KMS-11 (cell line): ENCODE measurements at regions not wholly inside any gene's neighbourhood (a gene's known extent, or its start where the extent isn't known, plus 50 kb on each side); places are given as distances from the start of the nearest gene placed in this dataset.

Experiments
- H2AFZ ChIP-seq: fragments of 200-600 bp; sonication (generic); 2 replicates; pipeline ENCODE4 v1.6.1; 2016; ENCODE audit warnings: antibody characterized with exemption, mixed run types, low read depth
- H3K27ac ChIP-seq: fragments of 200-600 bp; sonication (generic); 2 replicates; pipeline ENCODE4 v1.6.1; 2016; ENCODE audit warnings: mild to moderate bottlenecking, mixed run types
- H3K27me3 ChIP-seq: fragments of 200-600 bp; sonication (generic); 2 replicates; pipeline ENCODE4 v1.6.1; 2017; ENCODE audit warnings: mild to moderate bottlenecking, low read depth, mixed run types, moderate library complexity; ENCODE audit not compliant: insufficient read depth
- H3K36me3 ChIP-seq: fragments of 200-600 bp; sonication (generic); 2 replicates; pipeline ENCODE4 v1.6.1; 2017; ENCODE audit warnings: mild to moderate bottlenecking, mixed run types; ENCODE audit not compliant: insufficient read depth
- H3K4me1 ChIP-seq: fragments of 200-600 bp; sonication (generic); 2 replicates; pipeline ENCODE4 v1.6.1; 2016; ENCODE audit warnings: mild to moderate bottlenecking, low read depth, mixed run types; ENCODE audit not compliant: poor library complexity, severe bottlenecking
- H3K4me2 ChIP-seq: fragments of 200-600 bp; sonication (generic); 2 replicates; pipeline ENCODE4 v1.7.0; 2016; ENCODE audit warnings: mild to moderate bottlenecking, mixed run types
- H3K4me3 ChIP-seq: fragments of 200-600 bp; sonication (generic); IDR thresholded peaks from 2 replicates; pipeline ENCODE4 v1.6.1; 2017; ENCODE audit warnings: low read depth, low read length, mixed read lengths; ENCODE audit not compliant: insufficient read depth
- H3K79me2 ChIP-seq: fragments of 200-600 bp; sonication (generic); 2 replicates; pipeline ENCODE4 v1.6.1; 2016; ENCODE audit warnings: low read depth, mixed run types; ENCODE audit not compliant: insufficient read depth
- H3K9ac ChIP-seq: fragments of 200-600 bp; sonication (generic); 2 replicates; pipeline ENCODE4 v1.6.1; 2016; ENCODE audit warnings: mild to moderate bottlenecking, mixed run types
- H4K20me1 ChIP-seq: fragments of 200-600 bp; sonication (generic); 2 replicates; pipeline ENCODE4 v1.6.1; 2016; ENCODE audit warnings: mild to moderate bottlenecking, mixed run types; ENCODE audit not compliant: insufficient read depth
- TF ChIP-seq, protein P1 (sequence below): fragments of 200-600 bp; sonication (generic); conservative IDR thresholded peaks from 2 replicates; pipeline ENCODE4 v1.6.1; 2017; ENCODE audit warnings: low read depth, mild to moderate bottlenecking, antibody characterized with exemption, low read length, moderate library complexity, mixed read lengths

GRCh38 chr15:69548395-69549180 lies 96.0 kb downstream of the RPLP1 start:
- TF ChIP-seq, protein P1, sequence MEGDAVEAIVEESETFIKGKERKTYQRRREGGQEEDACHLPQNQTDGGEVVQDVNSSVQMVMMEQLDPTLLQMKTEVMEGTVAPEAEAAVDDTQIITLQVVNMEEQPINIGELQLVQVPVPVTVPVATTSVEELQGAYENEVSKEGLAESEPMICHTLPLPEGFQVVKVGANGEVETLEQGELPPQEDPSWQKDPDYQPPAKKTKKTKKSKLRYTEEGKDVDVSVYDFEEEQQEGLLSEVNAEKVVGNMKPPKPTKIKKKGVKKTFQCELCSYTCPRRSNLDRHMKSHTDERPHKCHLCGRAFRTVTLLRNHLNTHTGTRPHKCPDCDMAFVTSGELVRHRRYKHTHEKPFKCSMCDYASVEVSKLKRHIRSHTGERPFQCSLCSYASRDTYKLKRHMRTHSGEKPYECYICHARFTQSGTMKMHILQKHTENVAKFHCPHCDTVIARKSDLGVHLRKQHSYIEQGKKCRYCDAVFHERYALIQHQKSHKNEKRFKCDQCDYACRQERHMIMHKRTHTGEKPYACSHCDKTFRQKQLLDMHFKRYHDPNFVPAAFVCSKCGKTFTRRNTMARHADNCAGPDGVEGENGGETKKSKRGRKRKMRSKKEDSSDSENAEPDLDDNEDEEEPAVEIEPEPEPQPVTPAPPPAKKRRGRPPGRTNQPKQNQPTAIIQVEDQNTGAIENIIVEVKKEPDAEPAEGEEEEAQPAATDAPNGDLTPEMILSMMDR: no peak
- Histone ChIP-seq H3K4me2 (no peak overlapping the region), H4K20me1 (no peaks in the 10 kb centered on the region), H3K36me3 (no peaks in the 10 kb centered on the region), H3K79me2 (no peaks in the 10 kb centered on the region), H3K4me3 (no peak overlapping the region), H3K4me1 (no peaks in the 10 kb centered on the region), H3K9ac (no peak overlapping the region), H3K27me3 (no peaks in the 10 kb centered on the region), H3K27ac (no peak overlapping the region), H2AFZ (no peak overlapping the region)

DNA sequence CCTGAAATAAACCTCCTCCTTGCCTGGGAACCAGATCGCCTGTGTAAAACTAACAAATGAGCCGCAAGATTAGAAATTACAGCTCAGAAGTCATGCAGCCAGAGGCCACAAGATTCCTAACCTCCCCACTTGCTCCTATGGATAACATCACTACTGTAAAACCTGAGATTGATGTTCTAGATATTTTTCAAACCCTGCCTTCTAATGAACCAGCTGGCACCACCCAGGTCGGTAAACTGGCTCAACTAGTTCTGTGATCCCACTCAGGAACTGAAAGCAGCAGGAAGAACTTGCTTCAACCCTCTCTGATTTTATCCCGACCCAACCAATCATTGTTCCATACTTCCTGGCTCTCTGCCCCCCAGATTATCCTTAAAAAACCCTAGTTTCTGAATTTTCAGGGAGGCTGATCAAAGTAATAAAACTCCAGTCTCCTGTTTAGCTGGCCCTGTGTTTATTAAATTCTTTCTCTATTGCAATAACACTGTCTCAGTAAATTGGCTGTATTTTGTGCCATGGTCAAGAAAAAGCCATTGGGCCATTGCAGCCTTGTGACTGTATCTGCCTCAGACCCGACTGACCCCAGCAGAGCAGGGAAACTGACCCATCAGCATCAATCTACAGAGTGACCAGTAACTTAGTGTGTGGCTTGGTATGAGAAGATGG lies 98.9 kb downstream of the RPLP1 start:
- Histone ChIP-seq H3K36me3 (no peaks in the 10 kb centered on the region), H3K27ac (no peak overlapping the region), H4K20me1 (no peaks in the 10 kb centered on the region), H3K4me1 (no peaks in the 10 kb centered on the region), H3K27me3 (no peaks in the 10 kb centered on the region), H3K4me3 (no peak overlapping the region), H3K4me2 (no peak overlapping the region), H3K9ac (no peak overlapping the region), H2AFZ (no peak overlapping the region), H3K79me2 (no peaks in the 10 kb centered on the region)
- TF ChIP-seq, protein P1: no peak

DNA sequence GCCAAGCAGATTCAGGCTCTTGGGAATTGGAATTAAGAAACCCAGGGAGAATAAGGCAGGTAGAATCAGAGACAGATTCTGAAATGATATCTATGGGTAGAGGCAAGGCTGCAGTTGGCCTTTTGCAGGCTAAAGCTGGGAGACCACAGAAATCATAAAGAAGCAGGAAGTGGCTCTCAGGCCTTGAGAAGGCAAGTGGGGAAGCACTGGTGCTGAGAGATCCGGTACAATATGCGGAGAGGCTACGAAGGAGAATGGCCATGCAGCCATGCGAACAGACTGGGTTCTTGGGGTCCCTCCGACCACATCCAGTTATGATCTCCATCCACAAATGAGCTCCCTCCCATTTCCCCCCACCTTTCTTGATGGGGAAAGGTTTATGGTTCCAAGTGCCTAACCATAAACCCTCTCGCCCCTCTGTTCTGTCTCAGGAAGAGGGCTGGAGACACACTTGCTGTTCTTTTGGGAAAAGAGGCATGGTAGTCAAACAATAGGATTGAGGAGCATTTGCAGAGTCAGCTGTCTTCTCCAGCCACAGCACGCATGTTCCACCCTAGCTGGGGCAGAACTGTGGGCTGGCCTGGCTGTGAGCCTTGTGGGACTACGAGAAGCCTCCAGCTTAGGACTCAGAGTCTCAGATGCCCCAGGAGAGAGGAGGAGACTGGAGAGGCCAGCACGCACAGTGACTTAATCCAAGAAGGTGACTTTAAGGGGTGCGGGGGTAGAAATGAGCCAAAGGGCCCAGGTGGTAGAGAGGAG lies 99.6 kb downstream of the RPLP1 start:
- H3K9ac ChIP-seq: no peak overlapping the region
- no peak overlapping the region for H3K4me3 ChIP-seq
- no peaks in the 10 kb centered on the region for H3K27me3 ChIP-seq
- H3K4me1 ChIP-seq: no peaks in the 10 kb centered on the region
- no peaks in the 10 kb centered on the region for H4K20me1 ChIP-seq
- H3K27ac ChIP-seq: no peak overlapping the region
- H3K4me2 ChIP-seq: no peak overlapping the region
- TF ChIP-seq, protein P1: no peak
- H3K79me2 ChIP-seq: no peaks in the 10 kb centered on the region
- no peak overlapping the region for H2AFZ ChIP-seq
- H3K36me3 ChIP-seq: no peaks in the 10 kb centered on the region

GRCh38 chr15:69553686-69554085 lies 101.1 kb downstream of the RPLP1 start:
- Histone ChIP-seq H3K36me3 (no peaks in the 10 kb centered on the region), H3K4me3 (no peak overlapping the region), H3K79me2 (no peaks in the 10 kb centered on the region), H3K27me3 (no peaks in the 10 kb centered on the region), H3K9ac (no peak overlapping the region), H4K20me1 (no peaks in the 10 kb centered on the region), H3K27ac (no peak overlapping the region), H3K4me1 (no peaks in the 10 kb centered on the region), H2AFZ (no peak overlapping the region), H3K4me2 (no peak overlapping the region)
- TF ChIP-seq, protein P1: no peak
